Peyer's patch (tissue), 4 donors: ENCODE measurements at regions not wholly inside any gene's neighbourhood (a gene's known extent, or its start where the extent isn't known, plus 50 kb on each side); places are given as distances from the start of the nearest gene placed in this dataset.

Experiments used
- DNase-seq, 3 donors: peaks; one replicate each; pipeline ENCODE4 v3.0.0-alpha.2; 2017 to 2019
- H3K27ac ChIP-seq, 4 donors: fragments of 200-600 bp; sonication (generic); one replicate each; pipeline ENCODE4 v1.5.1; 2016 to 2019
- H3K27me3 ChIP-seq, 2 donors: fragments of 200-600 bp; sonication (generic); one replicate each; pipeline ENCODE4 v1.5.1; 2019
- H3K36me3 ChIP-seq, 3 donors: fragments of 200-600 bp; sonication (generic); one replicate each; pipeline ENCODE4 v1.5.1; 2016 to 2019
- H3K4me1 ChIP-seq, 4 donors: fragments of 200-600 bp; sonication (generic); one replicate each; pipeline ENCODE4 v1.5.1; 2016 to 2019
- H3K4me3 ChIP-seq, 4 donors: fragments of 200-600 bp; sonication (generic); 1 replicate in 3 of 4; 2 replicates in 1 of 4; pipeline ENCODE4 v1.5.1; 2016 to 2019; ENCODE audit warnings: mild to moderate bottlenecking in 1 of 4
- H3K9me3 ChIP-seq, 4 donors: fragments of 200-600 bp; sonication (generic); one replicate each; pipeline ENCODE4 v1.5.1; 2016 to 2019; ENCODE audit warnings: mild to moderate bottlenecking in 1 of 4
- POLR2A ChIP-seq, 2 donors: fragments of 450-650 bp; IDR thresholded peaks; one replicate each; pipeline ENCODE4 v1.5.1; 2017; ENCODE audit warnings: antibody characterized with exemption in 2 of 2, mild to moderate bottlenecking in 2 of 2, moderate library complexity in 2 of 2
- TF ChIP-seq, protein P1 (sequence below), 6 experiments: fragments of 450-650 bp in 4 of 6; fragments of 200-600 bp in 2 of 6; sonication (generic) in 1 of 6; IDR thresholded peaks; one replicate each; pipeline ENCODE4 v1.5.1; 2017 to 2019; ENCODE audit warnings: antibody characterized with exemption in 6 of 6, mild to moderate bottlenecking in 3 of 6, moderate library complexity in 1 of 6

DNA sequence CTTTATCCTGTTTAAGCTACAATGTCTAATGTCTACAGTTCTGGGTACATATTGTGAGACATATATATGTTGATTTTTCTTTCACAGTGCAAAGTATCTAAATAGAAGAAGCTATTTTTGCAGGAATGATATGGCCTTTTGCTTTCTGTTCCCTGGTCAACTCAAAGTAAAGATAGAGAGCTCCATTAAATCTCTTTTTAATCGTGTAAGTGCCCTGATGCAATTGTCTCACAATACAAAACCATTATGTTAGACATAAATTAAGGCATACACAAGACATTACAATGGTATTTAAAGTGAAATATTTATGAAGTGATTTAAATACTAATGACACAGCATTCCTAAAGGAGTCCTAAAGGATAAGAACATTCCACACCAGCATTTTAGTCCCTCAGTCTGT, 1559.7 kb upstream of the AGA start:
- Histone ChIP-seq H3K27ac (no peak overlapping the region), H3K27me3 (no peaks in the 10 kb centered on the region), H3K4me1 (no peaks in the 10 kb centered on the region), H3K4me3 (no peak overlapping the region), H3K9me3 (no peaks in the 10 kb centered on the region), H3K36me3 (no peaks in the 10 kb centered on the region)
- no peak for DNase-seq
- no peak for TF ChIP-seq POLR2A (IDR thresholded peaks at IDR 0.05)
- TF ChIP-seq, protein P1, sequence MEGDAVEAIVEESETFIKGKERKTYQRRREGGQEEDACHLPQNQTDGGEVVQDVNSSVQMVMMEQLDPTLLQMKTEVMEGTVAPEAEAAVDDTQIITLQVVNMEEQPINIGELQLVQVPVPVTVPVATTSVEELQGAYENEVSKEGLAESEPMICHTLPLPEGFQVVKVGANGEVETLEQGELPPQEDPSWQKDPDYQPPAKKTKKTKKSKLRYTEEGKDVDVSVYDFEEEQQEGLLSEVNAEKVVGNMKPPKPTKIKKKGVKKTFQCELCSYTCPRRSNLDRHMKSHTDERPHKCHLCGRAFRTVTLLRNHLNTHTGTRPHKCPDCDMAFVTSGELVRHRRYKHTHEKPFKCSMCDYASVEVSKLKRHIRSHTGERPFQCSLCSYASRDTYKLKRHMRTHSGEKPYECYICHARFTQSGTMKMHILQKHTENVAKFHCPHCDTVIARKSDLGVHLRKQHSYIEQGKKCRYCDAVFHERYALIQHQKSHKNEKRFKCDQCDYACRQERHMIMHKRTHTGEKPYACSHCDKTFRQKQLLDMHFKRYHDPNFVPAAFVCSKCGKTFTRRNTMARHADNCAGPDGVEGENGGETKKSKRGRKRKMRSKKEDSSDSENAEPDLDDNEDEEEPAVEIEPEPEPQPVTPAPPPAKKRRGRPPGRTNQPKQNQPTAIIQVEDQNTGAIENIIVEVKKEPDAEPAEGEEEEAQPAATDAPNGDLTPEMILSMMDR (IDR thresholded peaks at IDR 0.05) = no peak

DNA sequence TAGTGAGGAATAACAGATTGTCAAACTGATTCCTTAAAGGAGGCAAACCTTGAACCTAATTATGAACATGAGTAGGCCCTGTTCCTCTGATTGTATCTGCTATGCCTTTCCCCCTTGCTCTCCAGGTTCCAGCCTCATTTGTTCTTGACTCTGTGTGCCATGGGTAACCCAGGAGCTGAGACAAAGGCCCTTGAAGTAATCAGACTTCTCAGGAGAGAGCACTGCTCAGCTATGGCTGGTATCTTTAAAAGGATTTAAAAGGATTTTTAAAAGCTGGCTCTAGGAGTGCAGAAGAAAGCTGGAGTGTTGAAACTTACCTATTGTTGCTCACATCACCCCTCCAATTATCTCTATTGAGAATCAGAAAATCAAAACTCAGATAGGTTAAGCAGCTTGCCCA, 1565.5 kb upstream of the AGA start:
- no peaks in the 10 kb centered on the region for H3K4me1 ChIP-seq
- no peaks in the 10 kb centered on the region for H3K27me3 ChIP-seq
- TF ChIP-seq POLR2A (IDR thresholded peaks at IDR 0.05) = no peak
- TF ChIP-seq, protein P1 (IDR thresholded peaks at IDR 0.05) = no peak
- H3K36me3 ChIP-seq = no peaks in the 10 kb centered on the region
- DNase-seq = no peak
- no peak overlapping the region for H3K4me3 ChIP-seq
- no peaks in the 10 kb centered on the region for H3K9me3 ChIP-seq
- no peak overlapping the region for H3K27ac ChIP-seq

DNA sequence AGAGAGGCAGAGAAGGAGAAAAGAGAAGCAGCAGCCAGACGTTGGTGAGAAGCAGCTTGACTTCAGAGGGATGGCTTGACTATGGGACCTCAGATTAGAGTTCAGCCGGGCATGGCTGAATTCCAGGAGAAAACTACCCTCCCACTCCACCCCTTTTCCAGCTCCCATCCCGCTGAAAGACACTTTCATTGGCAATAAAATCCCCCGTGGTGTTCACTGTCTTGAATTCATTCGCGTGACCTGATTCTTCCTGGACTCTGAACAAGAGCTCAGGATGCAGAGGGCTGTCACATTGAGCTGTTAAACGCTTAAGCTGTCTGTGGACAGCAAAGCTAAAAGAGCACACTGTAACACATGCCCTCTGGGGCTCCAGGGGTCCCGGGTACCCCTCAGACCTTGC, 1575.3 kb upstream of the AGA start:
- Histone ChIP-seq H3K36me3 (no peaks in the 10 kb centered on the region), H3K4me1 (no peaks in the 10 kb centered on the region), H3K27me3 (no peaks in the 10 kb centered on the region), H3K27ac (no peak overlapping the region), H3K4me3 (no peak overlapping the region), H3K9me3 (no peaks in the 10 kb centered on the region)
- no peak for TF ChIP-seq POLR2A (IDR thresholded peaks at IDR 0.05)
- no peak for DNase-seq

DNA sequence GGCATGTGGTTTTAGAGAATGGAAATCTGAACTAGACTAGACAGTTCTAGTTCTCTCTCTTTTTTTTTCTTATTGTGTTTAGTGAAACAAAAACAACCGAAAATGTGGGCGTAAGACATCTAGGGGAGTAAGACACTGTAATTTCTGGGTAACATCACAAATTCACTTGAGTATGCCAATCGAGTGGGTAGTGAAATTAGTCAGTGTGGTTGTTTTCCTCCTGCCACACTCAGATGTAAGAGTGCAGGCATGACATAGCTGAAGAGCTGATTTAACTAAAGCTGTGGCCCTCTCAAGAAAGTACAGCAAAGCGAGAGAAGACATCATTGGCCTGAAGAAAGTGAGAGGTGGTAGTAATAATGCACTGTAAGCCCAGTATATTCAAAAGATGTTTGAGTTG, 1585.3 kb upstream of the AGA start:
- Histone ChIP-seq H3K4me3 (no peak overlapping the region), H3K36me3 (no peaks in the 10 kb centered on the region), H3K27ac (no peak overlapping the region), H3K27me3 (no peaks in the 10 kb centered on the region), H3K9me3 (no peaks in the 10 kb centered on the region), H3K4me1 (no peaks in the 10 kb centered on the region)
- TF ChIP-seq, protein P1 (IDR thresholded peaks at IDR 0.05) = no peak
- no peak for TF ChIP-seq POLR2A (IDR thresholded peaks at IDR 0.05)
- no peak for DNase-seq

DNA sequence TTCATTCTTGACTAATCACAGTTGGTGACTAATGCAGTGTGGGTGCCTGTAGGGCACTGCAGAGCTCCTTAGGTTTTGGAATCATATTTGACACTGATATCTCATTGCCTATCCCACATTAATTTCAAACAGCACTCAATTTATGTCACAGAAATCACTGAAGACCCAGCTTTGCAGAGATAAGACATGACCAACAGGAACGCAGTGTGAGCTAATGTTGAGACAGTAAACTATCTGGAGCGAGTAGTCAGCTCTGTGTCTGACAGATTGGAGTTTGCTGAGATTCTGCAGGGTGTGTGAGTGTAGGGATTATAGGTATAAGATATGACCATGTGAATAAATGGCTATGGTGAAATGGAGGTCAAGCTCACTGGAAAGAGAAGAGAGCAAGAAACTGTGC, 1586.1 kb upstream of the AGA start:
- no peaks in the 10 kb centered on the region for H3K36me3 ChIP-seq
- H3K4me1 ChIP-seq = no peaks in the 10 kb centered on the region
- H3K27ac ChIP-seq = no peak overlapping the region
- no peak for TF ChIP-seq POLR2A (IDR thresholded peaks at IDR 0.05)
- TF ChIP-seq, protein P1 (IDR thresholded peaks at IDR 0.05) = no peak
- DNase-seq = no peak
- H3K9me3 ChIP-seq = no peaks in the 10 kb centered on the region
- no peak overlapping the region for H3K4me3 ChIP-seq
- no peaks in the 10 kb centered on the region for H3K27me3 ChIP-seq

DNA sequence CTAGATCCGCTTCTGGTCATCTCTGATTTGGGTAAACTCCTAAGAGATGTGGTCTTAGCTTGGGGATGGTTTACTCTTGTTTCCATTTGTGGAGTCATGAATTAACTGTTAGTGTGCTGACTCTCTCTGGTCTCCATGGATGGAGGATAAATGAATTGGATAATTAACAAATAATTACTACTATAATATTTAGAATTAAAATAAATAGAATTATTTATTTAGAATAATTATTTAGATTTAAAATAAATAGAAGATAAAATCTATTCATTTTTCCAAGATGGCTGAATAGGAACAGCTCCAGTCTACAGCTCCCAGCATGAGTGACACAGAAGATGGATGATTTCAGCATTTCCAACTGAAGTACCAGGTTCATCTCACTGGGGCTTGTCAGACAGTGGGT, 1587.4 kb upstream of the AGA start:
- DNase-seq = no peak
- Histone ChIP-seq H3K4me3 (no peak overlapping the region), H3K27ac (no peak overlapping the region), H3K4me1 (no peaks in the 10 kb centered on the region), H3K27me3 (no peaks in the 10 kb centered on the region), H3K36me3 (no peaks in the 10 kb centered on the region), H3K9me3 (no peaks in the 10 kb centered on the region)
- TF ChIP-seq, protein P1 (IDR thresholded peaks at IDR 0.05) = no peak
- no peak for TF ChIP-seq POLR2A (IDR thresholded peaks at IDR 0.05)
